GM21528 (cell line): ENCODE measurements at regions not wholly inside any gene's neighbourhood (a gene's known extent, or its start where the extent isn't known, plus 50 kb on each side); places are given as distances from the start of the nearest gene placed in this dataset.

Source experiments
- ATAC-seq: cut with Tn5 transposase; IDR thresholded peaks from one replicate; pipeline ENCODE4 v1.9.1; 2021; ENCODE audit warnings: mild to moderate bottlenecking, moderate library complexity; ENCODE audit not compliant: unreplicated experiment, low FRiP score

DNA sequence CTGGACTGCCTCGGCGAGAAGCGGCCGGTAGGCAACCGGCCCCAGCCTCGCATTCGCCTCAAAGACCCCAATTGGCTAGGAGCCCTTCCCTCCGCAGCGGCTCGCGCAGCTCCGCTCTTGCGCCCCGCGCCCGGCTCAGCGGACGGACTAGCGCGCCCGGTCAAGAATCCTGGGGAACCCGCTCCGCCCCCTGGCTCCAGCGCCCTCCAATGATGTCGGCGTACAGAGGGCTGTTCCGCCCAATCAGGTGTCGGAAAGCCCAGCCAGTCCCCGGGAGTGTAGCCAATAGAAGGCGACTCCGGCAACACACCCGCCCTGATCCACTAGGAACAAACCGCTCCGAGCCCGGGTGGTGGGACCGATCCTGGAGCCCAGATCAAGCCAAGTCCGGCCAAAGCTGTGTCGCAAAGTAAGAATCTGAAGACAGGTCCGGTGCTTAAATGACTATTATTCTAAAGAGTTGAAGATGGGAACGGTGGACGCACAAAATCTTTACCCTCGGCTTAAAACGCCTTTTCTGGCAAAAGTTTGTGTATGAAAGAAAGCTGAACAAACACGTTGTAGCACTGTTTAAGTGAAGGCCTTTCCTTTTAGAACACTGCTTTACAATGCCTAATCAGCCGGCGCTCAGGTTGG, 132.2 kb downstream of the OGFRL1 start:
- no peak for ATAC-seq

DNA sequence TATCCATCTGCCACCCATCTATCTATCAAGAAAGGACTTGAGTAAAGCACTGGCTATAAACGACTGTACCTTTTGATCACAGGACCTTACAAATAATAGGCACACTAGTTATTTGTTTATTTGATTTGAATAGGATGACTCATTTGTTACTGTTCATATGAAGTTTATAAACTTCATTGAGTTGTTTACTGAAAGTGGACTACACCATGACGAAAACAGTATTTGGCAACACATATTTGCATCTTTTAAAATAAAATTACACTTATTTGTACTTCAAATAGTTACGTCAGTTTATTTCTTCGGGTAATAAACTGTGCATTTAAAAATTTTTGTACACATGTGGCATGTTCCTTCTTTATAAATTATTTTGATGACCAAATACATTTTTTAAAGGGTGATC, 133.0 kb downstream of the OGFRL1 start:
- ATAC-seq: no peak

DNA sequence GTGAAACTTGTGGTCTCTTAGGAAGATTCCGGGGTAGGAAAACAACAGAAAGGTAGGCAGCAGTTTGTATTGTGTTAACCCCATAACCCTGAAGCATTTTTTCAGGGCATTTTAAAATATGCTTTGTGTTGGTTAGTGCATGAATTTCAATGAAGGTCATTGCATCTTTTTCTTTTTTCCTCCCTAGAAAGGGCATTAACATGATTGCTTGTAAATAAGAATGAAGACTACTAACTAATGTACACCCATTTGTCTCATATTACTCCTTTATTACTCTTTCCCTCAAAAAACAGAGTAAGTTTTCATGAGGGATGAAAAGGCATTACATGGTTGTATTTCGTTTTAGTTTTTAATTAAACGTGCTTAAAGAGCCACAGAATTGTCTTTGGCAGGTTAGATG, 141.4 kb downstream of the OGFRL1 start:
- no peak for ATAC-seq

DNA sequence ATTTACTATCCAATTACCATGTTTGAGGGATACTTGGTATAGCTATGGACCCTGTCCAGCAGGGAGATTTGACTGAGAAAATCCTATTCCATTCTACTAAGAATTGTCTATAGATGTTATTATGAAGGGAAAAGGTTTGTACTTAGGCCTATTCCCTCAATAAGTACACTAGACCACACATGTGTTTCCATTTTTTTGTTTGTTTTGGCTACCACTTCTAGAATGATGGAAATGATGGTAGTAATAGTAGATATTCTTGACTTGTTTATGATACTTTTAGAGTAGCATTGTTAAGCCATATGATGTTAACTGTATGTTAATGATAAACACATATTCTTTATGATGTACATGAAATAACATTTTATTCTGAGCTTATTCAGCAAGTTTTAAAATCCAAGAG, 144.8 kb downstream of the OGFRL1 start:
- ATAC-seq: no peak

DNA sequence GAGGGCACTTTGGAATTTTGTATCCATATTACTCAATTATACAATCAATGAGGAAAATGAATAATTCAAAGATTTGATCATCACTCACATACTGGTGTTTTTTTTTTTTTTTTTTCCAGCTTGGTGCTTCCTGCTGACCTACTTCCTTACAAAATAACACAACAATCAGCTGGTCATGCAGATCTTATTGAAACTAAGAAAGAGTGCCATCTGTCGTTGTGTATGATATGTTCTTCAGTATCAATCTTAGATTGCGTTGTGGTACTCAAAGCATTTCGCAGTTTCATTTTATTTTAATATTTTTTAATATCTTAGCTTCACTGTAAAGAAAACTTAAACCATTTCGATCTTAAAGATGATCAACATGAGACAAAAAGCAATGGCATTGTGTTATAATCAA, 155.6 kb downstream of the OGFRL1 start:
- no peak for ATAC-seq

DNA sequence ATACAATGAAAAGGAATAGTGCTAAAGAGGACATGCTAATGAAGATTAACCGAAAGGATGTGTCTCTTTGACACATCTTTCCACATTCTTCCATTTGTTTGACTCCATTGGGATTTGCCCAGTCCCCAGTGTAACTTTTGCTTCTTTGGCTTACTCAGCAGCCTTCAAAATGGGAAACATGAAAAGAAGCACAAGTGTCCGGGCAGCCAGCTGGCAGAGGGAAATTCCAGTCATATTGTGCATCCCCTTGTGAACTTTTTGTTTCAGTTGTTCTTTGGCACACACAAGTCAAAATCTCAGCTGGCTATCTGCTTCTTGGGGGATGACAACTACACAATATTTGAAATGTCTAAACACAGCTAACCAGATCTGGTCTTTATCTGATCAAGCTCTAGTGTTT, 157.4 kb downstream of the OGFRL1 start:
- no peak for ATAC-seq

DNA sequence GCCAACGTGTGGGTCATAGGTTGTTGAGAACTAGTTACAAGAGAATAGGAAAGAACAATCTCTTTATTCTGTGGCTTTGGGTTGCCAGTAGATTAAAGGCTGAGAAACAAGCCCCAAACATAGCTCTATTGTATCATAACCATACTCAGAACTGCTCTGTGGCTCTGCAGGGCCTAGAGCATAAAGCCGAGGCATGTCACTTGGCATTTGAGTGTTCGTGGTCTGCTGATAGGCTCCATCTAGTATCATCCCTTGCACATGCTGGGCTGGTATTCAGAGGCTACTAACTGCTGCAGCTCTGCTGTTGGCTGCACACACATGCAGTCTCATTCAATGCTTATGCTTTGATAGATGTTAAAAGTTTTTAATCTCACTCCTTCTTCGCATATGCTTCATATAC, 157.9 kb downstream of the OGFRL1 start:
- ATAC-seq: no peak

DNA sequence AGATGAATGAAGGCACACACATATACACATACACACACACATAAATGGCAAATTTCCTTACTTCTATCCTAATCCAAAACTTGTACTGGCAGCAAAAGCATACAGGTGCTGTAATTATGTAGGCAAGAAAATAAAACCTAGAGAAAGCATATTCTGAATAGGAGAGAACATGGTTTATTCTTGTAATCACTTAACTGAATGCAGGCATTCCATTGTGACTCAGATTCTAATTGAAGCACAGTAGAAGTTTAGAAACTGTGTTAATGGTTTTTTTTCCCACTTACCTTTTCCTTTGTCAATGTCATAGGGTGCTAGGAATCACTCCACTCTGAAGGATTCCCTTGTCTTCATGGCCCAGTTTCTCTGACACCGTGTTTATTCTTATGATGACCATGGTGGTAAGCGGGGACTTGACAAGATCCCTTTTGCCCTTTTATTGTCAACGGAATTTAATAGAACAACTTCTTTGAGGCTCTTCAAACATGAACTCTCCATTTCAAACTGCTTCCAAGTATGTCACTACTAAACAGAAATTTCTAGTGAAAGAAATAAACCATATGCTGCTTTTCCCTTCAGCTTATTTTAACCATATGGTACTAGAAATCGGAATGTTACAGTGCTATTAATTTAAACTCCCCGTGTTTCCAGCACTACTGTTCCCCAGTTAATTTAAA, 164.2 kb downstream of the OGFRL1 start:
- no peak for ATAC-seq

DNA sequence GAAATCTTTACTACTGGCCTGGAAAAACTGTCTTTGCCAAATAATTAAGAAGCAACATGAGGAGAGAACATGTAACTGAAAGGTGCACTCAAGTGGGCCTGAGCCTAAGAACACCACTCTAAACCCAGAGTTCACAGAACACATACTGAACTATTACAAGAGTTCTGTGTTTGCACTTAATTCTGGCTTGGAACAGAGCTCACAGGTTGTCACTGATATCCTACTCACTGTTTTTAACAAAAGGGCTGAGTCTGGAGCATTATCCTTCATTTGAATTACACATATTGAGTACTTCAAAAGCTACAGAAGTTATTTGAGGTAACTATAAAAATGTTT, 164.7 kb downstream of the OGFRL1 start:
- no peak for ATAC-seq

DNA sequence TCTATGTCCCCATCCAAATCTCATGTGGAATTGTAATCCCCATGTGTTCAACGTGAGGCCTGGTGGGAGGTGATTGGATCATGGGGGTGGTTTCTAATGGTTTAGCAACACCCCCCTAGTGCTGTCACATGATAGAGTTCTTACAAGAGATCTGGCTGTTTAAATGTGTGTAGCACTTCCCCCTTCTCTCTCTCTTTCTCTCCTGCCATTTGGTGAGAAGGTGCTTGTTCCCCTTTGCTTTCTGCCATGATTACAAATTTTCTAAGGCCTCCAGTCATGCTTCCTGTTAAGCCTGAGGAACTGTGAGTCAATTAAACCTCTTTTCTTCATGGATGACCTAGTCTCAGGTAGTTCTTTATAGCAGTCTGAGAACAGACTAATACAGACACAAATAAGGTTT, 165.4 kb downstream of the OGFRL1 start:
- no peak for ATAC-seq

DNA sequence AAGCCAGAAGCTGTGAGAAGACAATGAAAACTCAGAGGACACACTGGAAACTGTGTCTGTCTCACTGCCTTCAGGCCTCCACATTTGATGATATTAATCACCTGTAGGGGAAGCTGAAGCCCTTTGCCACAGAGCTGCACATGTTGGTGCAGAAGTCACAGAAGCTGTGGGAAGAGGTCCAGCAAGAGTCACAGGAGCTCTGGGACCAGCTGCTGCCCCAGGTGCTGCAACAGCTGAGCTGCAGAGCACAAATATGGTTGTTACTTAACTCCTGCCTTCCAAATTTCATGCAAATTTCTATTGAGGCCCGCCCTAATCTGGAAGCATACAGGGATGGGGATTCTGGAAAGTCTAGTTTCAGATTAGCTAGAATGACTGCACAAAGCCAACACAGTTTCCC, 169.3 kb downstream of the OGFRL1 start:
- ATAC-seq: no peak

DNA sequence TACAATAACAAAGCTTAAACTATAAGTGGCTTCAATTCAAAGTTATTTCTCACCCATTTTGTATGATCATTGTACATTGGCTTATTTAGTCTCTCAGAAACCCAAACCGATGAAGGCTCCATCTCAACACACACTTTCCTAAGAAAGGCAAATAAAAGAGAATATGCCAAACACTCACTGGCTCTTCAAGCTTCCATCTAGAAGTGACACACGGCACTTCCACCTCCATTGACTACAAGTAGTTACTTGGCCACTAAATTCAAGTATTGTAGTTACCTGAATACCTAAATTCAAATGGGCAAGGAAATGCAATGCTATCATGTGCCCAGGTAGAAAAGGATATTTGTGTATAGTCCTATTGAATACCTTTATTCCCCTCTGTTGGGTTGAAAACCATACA, 170.6 kb downstream of the OGFRL1 start:
- no peak for ATAC-seq

DNA sequence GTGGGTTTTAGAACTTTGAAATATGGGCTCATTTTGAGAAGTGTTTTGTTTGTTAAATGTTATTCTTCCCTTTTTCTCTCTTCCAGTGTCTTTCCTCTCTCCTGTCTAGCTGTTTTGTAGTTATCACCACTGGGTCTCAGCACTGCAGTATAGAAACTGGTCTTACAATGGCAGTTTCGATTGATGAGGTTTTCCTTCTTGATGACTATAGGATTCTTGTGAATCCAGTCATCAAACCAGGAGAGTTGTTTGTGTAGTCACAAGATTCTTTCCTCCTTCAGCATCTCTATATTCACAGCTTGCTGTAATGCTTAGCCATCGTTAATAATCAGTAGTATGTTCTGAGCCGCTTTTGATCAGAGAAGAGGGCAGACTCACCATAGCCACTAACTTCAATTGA, 172.3 kb downstream of the OGFRL1 start:
- ATAC-seq: no peak

DNA sequence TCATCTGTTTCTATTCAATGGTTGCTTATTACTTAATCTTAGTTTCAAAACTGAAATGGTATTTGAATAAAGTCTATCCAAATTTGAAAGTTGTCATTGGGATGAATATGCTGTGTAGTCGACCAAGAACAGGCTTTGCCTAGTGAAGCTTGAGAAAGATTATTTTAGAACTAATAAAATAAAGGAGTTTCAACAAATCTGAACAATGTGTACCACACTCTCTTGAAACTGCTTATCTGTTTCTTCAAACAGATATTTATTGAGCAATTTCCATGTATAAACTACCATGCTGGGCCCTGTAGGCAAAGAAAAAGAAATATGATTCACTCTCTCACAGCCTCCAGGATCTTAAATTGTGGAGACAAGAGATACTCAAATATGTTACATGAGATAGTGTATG, 174.4 kb downstream of the OGFRL1 start:
- ATAC-seq: no peak

DNA sequence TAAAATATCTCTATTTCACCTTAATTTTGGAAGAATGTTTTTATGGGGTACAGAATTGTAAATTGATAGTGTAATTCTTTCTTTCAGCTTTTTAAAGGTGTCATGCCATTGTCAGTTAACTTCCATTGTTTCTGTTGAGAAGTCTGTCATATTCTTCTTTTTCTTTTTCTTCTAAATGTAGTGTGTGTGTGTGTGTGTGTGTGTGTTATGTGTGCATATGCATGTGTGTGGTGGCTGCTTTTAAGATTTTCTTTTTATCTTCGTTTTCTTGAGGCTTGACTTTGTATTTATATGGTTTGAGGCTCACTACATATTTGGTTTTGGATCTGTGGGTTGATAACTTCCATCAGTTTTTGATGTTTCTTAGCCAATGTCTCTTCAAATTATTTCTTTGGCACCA, 176.5 kb downstream of the OGFRL1 start:
- ATAC-seq: no peak

DNA sequence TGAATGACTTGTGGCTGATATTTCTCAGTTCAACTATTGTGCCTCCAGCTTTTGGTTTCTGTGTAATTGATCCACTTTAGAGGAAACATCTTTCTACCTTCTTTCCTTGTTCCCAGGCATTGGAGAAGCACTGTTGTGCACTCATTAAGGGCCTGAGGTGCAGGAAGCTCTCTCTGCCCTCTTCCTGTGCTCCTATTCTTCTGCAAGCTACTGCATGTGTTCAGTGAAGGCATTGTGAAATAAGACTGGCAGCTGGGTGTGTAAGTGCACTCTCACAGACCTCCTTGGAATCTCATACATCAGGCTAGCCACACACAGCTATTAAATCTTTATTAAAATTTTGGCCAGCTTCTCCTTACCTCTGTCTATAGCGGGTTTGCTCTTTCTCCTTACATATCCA, 177.8 kb downstream of the OGFRL1 start:
- ATAC-seq: no peak

DNA sequence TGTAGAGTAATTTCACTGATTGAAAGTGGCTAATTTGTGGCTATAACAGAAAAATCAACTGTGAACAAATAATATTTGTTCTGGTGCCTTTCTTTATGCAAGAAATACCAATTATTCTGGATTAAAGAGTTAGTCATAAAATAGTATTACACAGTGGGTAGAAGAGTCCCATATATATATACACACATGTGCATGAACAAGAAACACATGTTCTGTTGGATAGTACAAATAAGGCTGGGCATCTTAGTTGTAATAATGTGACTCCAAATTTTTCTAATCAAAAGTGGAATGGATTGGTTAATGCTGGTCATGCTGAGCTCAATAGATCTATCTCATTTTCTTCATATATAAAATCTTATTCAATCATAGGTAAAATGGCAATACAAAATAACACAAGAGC, 179.4 kb downstream of the OGFRL1 start:
- ATAC-seq: no peak

DNA sequence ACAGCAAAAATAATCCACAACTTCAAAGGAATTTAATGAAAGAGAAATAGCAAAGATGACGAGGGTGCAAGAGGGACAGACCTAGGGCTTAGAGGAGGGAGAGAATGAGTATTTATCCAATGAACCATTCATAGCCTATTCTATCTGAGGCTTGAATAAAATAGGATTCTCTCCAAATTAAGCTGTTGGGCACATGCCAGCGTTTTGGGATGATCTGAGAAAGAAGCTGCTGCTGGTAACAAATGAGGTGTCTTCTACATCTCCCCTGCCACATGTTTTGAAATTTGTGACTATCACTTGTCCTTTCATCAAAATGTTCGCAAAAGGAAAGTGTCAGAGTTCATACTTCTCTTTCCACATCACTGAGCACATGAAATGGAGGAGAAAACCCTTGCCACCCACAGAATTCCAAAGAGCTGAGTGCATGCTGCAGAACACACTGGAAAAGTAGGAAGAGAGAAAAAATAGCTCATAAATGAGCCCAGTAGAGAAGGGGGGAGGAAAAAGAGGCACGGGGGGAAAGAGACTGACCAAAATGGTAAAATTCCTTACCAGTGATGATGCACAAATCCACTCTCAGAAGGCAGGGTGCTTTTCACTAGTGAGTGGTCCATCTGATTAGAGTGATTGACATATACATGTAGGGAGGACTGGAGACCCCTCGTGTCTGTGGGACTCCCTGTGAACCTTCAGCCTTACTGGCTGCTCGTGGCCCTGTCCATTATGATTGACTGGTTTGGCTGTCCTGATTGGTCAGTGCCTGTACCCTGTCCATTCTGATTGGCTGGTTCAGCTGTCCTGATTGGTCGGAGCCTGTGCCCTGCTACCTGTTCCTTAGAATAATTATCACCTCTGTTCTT, 180.5 kb downstream of the OGFRL1 start:
- ATAC-seq: no peak

DNA sequence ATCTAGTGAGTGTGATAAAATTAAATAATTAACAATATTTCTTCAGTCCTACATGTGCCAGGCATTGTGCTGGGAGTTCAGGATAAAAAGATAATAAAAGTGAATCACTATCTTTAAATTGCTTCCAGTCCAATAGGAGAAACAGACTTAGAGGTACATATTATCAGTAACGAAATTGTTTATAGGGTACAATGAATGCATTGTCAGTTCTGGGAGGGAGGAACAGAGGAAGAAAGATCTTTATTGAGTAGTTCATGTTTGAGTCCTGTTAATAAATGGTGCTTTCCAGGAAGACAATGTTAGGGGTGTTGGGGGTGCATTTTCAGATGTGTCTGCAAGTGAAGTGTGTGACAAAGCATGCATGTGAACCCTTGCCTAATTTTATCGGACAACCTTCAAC, 183.1 kb downstream of the OGFRL1 start:
- no peak for ATAC-seq

DNA sequence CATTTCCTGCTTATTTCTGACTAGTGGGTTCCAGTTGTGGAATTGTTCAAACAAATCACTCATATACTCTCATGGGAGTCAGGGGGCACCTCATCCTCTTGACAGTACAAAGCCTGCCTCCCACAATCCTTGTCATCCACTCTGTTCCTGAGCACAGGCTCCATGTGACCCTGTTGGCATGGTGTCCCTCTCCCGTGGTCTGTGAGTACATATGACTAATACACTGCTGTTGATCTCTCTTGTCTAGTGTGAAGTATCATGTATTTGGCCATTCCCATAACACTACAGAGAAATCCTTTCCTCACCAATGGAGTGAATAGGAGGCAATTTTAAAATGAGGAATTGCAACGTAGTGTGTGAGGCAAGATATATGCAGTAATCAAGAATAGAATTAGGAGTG, 185.3 kb downstream of the OGFRL1 start:
- ATAC-seq: no peak

DNA sequence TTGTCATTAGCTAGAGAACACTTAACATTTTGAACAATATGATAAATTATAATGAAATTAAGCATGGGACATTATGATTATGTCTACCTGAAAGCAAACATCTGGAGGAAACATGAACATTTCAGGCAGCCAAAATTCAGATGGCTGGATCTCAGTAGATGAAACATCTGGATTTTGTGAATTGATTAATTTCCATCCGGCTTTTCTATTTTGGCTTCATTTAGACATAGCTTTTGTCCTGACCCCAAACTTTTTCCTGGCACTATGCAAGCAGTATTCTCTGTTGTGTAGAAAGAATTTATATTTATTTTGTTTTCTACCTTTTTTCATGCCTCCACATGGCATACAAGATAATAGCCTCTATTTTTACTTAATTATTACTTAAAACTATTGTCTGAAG, 186.3 kb downstream of the OGFRL1 start:
- no peak for ATAC-seq

DNA sequence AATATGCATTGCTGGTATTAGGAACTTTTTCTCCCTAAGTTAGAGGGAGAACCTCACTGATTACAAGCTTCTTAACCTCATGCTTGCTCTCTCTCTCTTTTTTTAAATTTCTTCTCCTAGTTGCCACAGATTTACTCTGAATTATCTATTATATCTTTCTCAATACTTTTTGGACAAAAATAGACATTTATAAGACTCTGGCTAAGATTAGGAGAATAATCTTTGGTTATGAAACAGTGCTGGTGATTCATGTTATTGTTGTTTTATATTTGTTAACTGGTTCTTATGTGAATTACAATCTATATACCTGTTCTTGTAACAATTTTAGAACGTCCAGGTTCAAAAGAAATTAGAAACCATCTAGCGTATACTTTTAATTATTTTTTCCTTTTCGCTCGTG, 187.8 kb downstream of the OGFRL1 start:
- no peak for ATAC-seq
